PC-9 (cell line): ENCODE measurements at regions not wholly inside any gene's neighbourhood (a gene's known extent, or its start where the extent isn't known, plus 50 kb on each side); places are given as distances from the start of the nearest gene placed in this dataset.

ENCODE experiments used
- BruUV-seq: library from RNA; stranded (reverse); fragments of 400-500 nt; replicated peaks from 2 replicates; lab custom pipeline; 2021; lab: Mats Ljungman, UMichigan
- CTCF ChIA-PET: fragments of 300-600 bp; sonication (Branson Sonifier 250); formaldehyde crosslinking; loops from one replicate; lab custom pipeline; 2022; ENCODE audit warnings: antibody characterized with exemption; lab: Charles Lee
- POLR2A ChIA-PET: fragments of 300-600 bp; sonication (Branson Sonifier 250); formaldehyde crosslinking; loops from one replicate; lab custom pipeline; 2022; ENCODE audit warnings: antibody characterized with exemption; ENCODE audit not compliant: unreplicated experiment; lab: Charles Lee
- DNase-seq, 2 experiments: peaks; one replicate each; pipeline versions ENCODE4 v3.0.0 to v3.0.0-alpha.2; 2015 to 2022; ENCODE audit warnings: mixed read lengths in 1 of 2
- H2AFZ ChIP-seq: fragments of 200-600 bp; sonication (generic); 2 replicates; pipeline ENCODE4 v1.8.1; 2017; ENCODE audit warnings: antibody characterized with exemption
- H3F3A ChIP-seq: fragments of 200-600 bp; sonication (generic); 2 replicates; pipeline ENCODE4 v1.8.1; 2017; ENCODE audit warnings: antibody characterized with exemption, mild to moderate bottlenecking, low read depth; ENCODE audit not compliant: insufficient read depth
- H3K27ac ChIP-seq: fragments of 200-600 bp; sonication (generic); 2 replicates; pipeline ENCODE4 v1.6.1; 2016; ENCODE audit warnings: mixed run types
- H3K27me3 ChIP-seq: fragments of 200-600 bp; sonication (generic); 2 replicates; pipeline ENCODE4 v1.6.1; 2016; ENCODE audit warnings: low read depth, mixed run types; ENCODE audit not compliant: insufficient read depth
- H3K36me3 ChIP-seq: fragments of 200-600 bp; sonication (generic); 2 replicates; pipeline ENCODE4 v1.6.1; 2016; ENCODE audit warnings: low read depth, mixed run types
- H3K4me1 ChIP-seq: fragments of 200-600 bp; sonication (generic); replicated peaks from 2 replicates; pipeline ENCODE4 v1.6.1; 2016; ENCODE audit warnings: mixed run types; ENCODE audit not compliant: insufficient read depth
- H3K4me2 ChIP-seq: fragments of 200-600 bp; sonication (generic); 2 replicates; pipeline ENCODE4 v1.6.1; 2017; ENCODE audit warnings: mixed run types
- H3K4me3 ChIP-seq: fragments of 200-600 bp; sonication (generic); 2 replicates; pipeline ENCODE4 v1.6.1; 2016; ENCODE audit warnings: mixed run types
- H3K79me2 ChIP-seq: fragments of 200-600 bp; sonication (generic); 2 replicates; pipeline ENCODE4 v1.6.1; 2017; ENCODE audit warnings: low read depth, mixed run types
- H3K9me2 ChIP-seq: fragments of 200-600 bp; sonication (generic); 2 replicates; pipeline ENCODE4 v1.8.1; 2017; ENCODE audit warnings: mild to moderate bottlenecking; ENCODE audit not compliant: insufficient read depth
- H3K9me3 ChIP-seq: fragments of 200-600 bp; sonication (generic); 2 replicates; pipeline ENCODE4 v1.8.1; 2016; ENCODE audit warnings: low read depth; ENCODE audit not compliant: insufficient read depth
- H4K20me1 ChIP-seq: fragments of 200-600 bp; sonication (generic); 2 replicates; pipeline ENCODE4 v1.8.1; 2017; ENCODE audit not compliant: insufficient read depth
- EZH2 ChIP-seq: fragments of 200-600 bp; sonication (generic); IDR thresholded peaks from 2 replicates; pipeline ENCODE4 v1.8.0; 2017; ENCODE audit warnings: antibody characterized with exemption, low read depth
- intact Hi-C: fragments of 100-400 bp; cut with micrococcal nuclease; formaldehyde crosslinking; loops from one replicate; pipeline ENCODE4 v1.10.0; 2022; ENCODE audit not compliant: unreplicated experiment
- TF ChIP-seq, protein P1 (sequence below): fragments of 200-600 bp; sonication (generic); conservative IDR thresholded peaks from 2 replicates; pipeline ENCODE4 v1.6.1; 2017; ENCODE audit warnings: mixed run types, antibody characterized with exemption, mild to moderate bottlenecking, moderate library complexity

DNA sequence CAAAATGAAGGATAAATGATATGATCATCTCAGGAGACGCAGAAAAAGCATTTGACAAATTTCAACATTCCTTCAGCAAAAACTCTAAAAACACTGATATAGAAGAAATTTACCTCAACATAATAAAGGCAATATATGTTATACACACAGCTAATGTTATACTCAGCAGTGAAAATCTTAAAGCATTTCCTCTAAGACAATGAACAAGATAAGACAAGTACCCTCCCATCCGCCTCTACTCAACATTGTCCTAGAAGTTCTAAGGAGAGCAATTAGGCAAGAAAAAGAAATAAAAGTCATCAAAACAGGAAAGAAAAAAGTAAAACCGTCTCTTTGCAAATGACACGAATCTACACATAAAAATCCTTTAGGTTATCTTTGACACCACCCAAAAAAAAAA lies 1432.8 kb downstream of the CDH11 start:
- no peak overlapping the region for H2AFZ ChIP-seq
- intact Hi-C loops, result no loop called here
- no peak for DNase-seq
- H4K20me1 ChIP-seq, result no peaks in the 10 kb centered on the region
- H3F3A ChIP-seq, result no peaks in the 10 kb centered on the region
- H3K9me3 ChIP-seq, result no peaks in the 10 kb centered on the region
- ChIA-PET POLR2A (no interaction called here), CTCF (no interaction called here)
- H3K36me3 ChIP-seq, result no peaks in the 10 kb centered on the region
- no peaks in the 10 kb centered on the region for H3K27me3 ChIP-seq
- no peak overlapping the region for H3K4me2 ChIP-seq
- BruUV-seq, result no TSS peak
- TF ChIP-seq EZH2, result no peak
- TF ChIP-seq, protein P1, sequence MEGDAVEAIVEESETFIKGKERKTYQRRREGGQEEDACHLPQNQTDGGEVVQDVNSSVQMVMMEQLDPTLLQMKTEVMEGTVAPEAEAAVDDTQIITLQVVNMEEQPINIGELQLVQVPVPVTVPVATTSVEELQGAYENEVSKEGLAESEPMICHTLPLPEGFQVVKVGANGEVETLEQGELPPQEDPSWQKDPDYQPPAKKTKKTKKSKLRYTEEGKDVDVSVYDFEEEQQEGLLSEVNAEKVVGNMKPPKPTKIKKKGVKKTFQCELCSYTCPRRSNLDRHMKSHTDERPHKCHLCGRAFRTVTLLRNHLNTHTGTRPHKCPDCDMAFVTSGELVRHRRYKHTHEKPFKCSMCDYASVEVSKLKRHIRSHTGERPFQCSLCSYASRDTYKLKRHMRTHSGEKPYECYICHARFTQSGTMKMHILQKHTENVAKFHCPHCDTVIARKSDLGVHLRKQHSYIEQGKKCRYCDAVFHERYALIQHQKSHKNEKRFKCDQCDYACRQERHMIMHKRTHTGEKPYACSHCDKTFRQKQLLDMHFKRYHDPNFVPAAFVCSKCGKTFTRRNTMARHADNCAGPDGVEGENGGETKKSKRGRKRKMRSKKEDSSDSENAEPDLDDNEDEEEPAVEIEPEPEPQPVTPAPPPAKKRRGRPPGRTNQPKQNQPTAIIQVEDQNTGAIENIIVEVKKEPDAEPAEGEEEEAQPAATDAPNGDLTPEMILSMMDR, result no peak
- no peak overlapping the region for H3K4me3 ChIP-seq
- no peaks in the 10 kb centered on the region for H3K9me2 ChIP-seq
- H3K79me2 ChIP-seq, result no peaks in the 10 kb centered on the region
- H3K4me1 ChIP-seq, result no peaks in the 10 kb centered on the region
- H3K27ac ChIP-seq, result no peak overlapping the region

DNA sequence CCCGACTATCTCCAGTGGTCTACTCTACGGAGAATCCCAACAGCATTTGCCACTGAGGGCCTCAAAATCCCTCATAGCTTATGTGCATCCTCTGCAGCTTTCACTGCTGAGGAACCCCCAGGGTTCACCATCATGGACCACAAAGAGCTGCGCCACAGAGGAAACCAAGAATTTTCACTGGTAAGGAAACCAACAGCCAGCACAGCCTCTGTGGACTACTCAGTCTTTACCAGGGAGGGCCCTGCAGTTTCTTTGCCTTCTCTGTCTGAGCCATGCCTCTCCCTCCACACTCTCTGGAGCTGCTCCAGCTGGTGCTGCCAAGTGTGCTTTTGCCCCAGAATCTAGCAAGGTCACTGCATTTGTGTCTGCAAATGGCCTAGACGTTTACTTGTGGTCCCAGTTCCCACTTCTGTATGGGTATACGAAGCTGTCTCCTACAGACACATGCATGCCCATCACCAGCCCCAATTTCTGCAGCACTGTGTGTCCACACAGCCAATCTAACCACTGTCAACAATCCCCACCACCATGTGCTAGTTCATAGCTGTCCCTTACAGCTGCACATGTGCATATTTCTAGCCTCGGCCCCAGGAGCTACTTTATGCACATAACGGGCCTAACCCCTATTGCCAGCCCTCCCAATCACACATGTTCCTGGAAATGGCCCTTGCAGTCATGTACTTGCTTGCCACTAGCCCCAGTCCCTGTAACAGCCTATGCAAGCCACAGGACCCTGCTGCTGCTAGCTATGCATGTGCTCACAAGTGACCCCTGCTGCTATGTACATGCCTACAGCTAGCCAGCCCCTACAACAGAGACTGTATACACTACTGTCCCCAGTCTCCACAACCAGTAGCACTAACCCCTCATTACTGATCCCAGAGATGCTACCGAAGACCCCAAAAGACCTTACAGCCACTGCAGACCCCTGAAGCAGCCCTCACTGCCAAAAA lies 1437.4 kb downstream of the CDH11 start:
- no peak for DNase-seq
- no peaks in the 10 kb centered on the region for H3K79me2 ChIP-seq
- H3K9me3 ChIP-seq, result no peaks in the 10 kb centered on the region
- BruUV-seq, result no TSS peak
- H3K27me3 ChIP-seq, result no peaks in the 10 kb centered on the region
- intact Hi-C loops, result no loop called here
- no peak overlapping the region for H3K4me2 ChIP-seq
- H4K20me1 ChIP-seq, result no peaks in the 10 kb centered on the region
- H3K9me2 ChIP-seq, result no peaks in the 10 kb centered on the region
- ChIA-PET POLR2A (no interaction called here), CTCF (no interaction called here)
- H3K27ac ChIP-seq, result no peak overlapping the region
- H2AFZ ChIP-seq, result no peak overlapping the region
- TF ChIP-seq, protein P1, result no peak
- TF ChIP-seq EZH2, result no peak
- H3K4me3 ChIP-seq, result no peak overlapping the region
- no peaks in the 10 kb centered on the region for H3F3A ChIP-seq
- no peaks in the 10 kb centered on the region for H3K36me3 ChIP-seq
- H3K4me1 ChIP-seq, result no peaks in the 10 kb centered on the region

DNA sequence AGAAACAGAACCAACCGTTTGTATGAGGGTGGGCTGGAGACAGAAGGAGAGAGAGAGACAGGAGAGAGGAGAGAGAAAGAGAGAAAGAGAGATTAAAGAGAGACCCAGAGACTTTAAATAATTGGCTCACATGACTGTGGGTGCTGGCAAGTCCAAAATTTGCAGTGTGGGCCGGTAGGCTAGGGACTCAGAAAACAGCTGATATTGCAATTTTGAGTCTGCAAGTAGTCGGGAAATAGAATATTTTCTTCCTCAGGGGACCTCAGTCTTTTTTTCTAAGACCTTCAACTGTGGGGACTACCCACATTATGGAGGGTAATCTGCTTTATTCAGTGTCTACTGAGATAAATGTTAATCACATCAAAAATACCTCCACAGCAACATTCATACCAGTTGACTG lies 1439.0 kb downstream of the CDH11 start:
- Histone ChIP-seq H4K20me1 (no peaks in the 10 kb centered on the region), H3K27ac (no peak overlapping the region), H3K4me1 (no peaks in the 10 kb centered on the region), H3K9me2 (no peaks in the 10 kb centered on the region), H3K4me3 (no peak overlapping the region), H2AFZ (no peak overlapping the region), H3K4me2 (no peak overlapping the region), H3K79me2 (no peaks in the 10 kb centered on the region), H3K36me3 (no peaks in the 10 kb centered on the region), H3K27me3 (no peaks in the 10 kb centered on the region), H3F3A (no peaks in the 10 kb centered on the region), H3K9me3 (no peaks in the 10 kb centered on the region)
- POLR2A ChIA-PET, result no interaction called here
- CTCF ChIA-PET, result no interaction called here
- no peak for DNase-seq
- BruUV-seq, result no TSS peak
- intact Hi-C loops, result no loop called here
- TF ChIP-seq EZH2, result no peak
- TF ChIP-seq, protein P1, result no peak
